ENCODE measurements at regions not wholly inside any gene's neighbourhood (a gene's known extent, or its start where the extent isn't known, plus 50 kb on each side); places are given as distances from the start of the nearest gene placed in this dataset.

DNA sequence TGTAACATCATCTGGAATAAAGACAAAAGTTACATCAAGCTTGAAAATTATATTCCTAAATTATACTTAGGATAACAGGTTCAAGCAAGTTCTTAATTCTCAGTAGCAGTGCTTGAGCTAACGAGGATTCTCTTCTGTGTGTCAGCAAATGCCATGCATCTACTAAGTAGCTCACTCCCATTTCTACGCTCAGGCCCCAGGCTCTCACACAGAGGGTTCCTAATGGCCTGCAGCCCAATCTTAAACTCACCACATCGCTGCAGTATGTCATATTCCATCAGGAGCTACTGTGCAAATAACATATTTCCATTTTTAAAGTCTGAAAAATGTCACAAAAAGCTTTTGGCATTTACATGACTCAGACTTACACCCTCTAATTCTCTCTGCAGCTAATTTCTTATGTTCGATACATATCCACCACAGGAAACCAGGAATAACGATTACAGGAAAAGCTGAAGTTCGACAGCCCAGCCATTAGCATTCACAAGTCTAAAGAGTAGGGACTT is 474.8 kb downstream of the EFNA5 start:
- TF ChIP-seq EP300 (IDR thresholded peaks at IDR 0.05), result no peak
- TF ChIP-seq, protein P1, sequence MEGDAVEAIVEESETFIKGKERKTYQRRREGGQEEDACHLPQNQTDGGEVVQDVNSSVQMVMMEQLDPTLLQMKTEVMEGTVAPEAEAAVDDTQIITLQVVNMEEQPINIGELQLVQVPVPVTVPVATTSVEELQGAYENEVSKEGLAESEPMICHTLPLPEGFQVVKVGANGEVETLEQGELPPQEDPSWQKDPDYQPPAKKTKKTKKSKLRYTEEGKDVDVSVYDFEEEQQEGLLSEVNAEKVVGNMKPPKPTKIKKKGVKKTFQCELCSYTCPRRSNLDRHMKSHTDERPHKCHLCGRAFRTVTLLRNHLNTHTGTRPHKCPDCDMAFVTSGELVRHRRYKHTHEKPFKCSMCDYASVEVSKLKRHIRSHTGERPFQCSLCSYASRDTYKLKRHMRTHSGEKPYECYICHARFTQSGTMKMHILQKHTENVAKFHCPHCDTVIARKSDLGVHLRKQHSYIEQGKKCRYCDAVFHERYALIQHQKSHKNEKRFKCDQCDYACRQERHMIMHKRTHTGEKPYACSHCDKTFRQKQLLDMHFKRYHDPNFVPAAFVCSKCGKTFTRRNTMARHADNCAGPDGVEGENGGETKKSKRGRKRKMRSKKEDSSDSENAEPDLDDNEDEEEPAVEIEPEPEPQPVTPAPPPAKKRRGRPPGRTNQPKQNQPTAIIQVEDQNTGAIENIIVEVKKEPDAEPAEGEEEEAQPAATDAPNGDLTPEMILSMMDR (IDR thresholded peaks at IDR 0.05), result no peak

Data from sigmoid colon (tissue), 4 donors.